Ishikawa (cell line): ENCODE measurements at regions not wholly inside any gene's neighbourhood (a gene's known extent, or its start where the extent isn't known, plus 50 kb on each side); places are given as distances from the start of the nearest gene placed in this dataset.

Experiments used
- CEBPB ChIP-seq: IDR thresholded peaks from 2 replicates; pipeline ENCODE4 v1.6.1; 2012
- CREB1 ChIP-seq: IDR thresholded peaks from 2 replicates; pipeline ENCODE4 v1.6.1; 2012; ENCODE audit warnings: low read depth
- EGR1 ChIP-seq: IDR thresholded peaks from 2 replicates; pipeline ENCODE4 v1.6.1; 2012
- EP300 ChIP-seq: IDR thresholded peaks from 2 replicates; pipeline ENCODE4 v1.6.1; 2012; ENCODE audit warnings: borderline replicate concordance
- FOXM1 ChIP-seq: IDR thresholded peaks from 2 replicates; pipeline ENCODE4 v1.6.1; 2012; ENCODE audit warnings: low read depth, borderline replicate concordance
- NFIC ChIP-seq: IDR thresholded peaks from 2 replicates; pipeline ENCODE4 v1.6.1; 2012
- RAD21 ChIP-seq: IDR thresholded peaks from 2 replicates; pipeline ENCODE4 v1.6.1; 2012; ENCODE audit warnings: low read depth
- TAF1 ChIP-seq: IDR thresholded peaks from 2 replicates; pipeline ENCODE4 v1.6.1; 2012; ENCODE audit warnings: low read depth, mild to moderate bottlenecking
- TCF12 ChIP-seq: IDR thresholded peaks from 2 replicates; pipeline ENCODE4 v1.6.1; 2012; ENCODE audit warnings: low read depth
- TEAD4 ChIP-seq: IDR thresholded peaks from 2 replicates; pipeline ENCODE4 v1.6.1; 2012
- YY1 ChIP-seq: IDR thresholded peaks from 2 replicates; pipeline ENCODE4 v1.6.1; 2012; ENCODE audit warnings: low read depth
- ZBTB7A ChIP-seq: IDR thresholded peaks from 2 replicates; pipeline ENCODE4 v1.6.1; 2012; ENCODE audit warnings: low read depth
- TF ChIP-seq, protein P1 (sequence below): IDR thresholded peaks from 2 replicates; pipeline ENCODE4 v1.6.1; 2012
- TF ChIP-seq, protein P2 (sequence below): IDR thresholded peaks from 2 replicates; pipeline ENCODE4 v1.6.1; 2012
- TF ChIP-seq, protein P3 (sequence below): IDR thresholded peaks from 2 replicates; pipeline ENCODE4 v1.6.1; 2012; ENCODE audit warnings: low read depth, mild to moderate bottlenecking

GRCh38 chr18:73093687-73094250 lies 226.0 kb upstream of the NETO1 start:
- TF ChIP-seq, protein P1, sequence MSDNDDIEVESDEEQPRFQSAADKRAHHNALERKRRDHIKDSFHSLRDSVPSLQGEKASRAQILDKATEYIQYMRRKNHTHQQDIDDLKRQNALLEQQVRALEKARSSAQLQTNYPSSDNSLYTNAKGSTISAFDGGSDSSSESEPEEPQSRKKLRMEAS, result no peak
- TF ChIP-seq ZBTB7A (no peak), TEAD4 (no peak), CREB1 (no peak), RAD21 (no peak), EP300 (no peak), TAF1 (no peak), TCF12 (no peak), CEBPB (no peak), YY1 (no peak)
- TF ChIP-seq, protein P2, sequence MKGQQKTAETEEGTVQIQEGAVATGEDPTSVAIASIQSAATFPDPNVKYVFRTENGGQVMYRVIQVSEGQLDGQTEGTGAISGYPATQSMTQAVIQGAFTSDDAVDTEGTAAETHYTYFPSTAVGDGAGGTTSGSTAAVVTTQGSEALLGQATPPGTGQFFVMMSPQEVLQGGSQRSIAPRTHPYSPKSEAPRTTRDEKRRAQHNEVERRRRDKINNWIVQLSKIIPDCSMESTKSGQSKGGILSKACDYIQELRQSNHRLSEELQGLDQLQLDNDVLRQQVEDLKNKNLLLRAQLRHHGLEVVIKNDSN, result no peak

DNA sequence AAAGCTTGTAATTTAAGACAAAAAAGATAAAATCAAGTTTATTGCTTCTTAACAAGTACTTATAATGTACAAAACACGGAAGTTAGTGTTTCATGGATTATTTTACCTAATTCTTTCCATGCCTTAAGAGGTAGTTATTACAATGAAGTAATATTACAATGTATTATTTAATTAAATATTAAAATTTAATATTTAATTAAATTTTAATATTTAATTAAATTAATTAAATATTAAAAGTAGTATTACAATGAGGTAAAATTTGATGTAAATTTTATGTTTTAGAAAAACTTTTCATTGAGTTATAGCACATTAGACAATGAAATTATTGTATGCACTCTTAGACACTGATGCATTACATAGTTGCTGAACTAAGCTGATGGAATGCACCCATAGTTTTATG lies 220.7 kb upstream of the NETO1 start:
- TF ChIP-seq YY1 (no peak), NFIC (no peak), RAD21 (no peak), CEBPB (no peak), CREB1 (no peak), ZBTB7A (no peak), FOXM1 (no peak), EP300 (no peak), TAF1 (no peak), TEAD4 (no peak), EGR1 (no peak), TCF12 (no peak)
- TF ChIP-seq, protein P3, sequence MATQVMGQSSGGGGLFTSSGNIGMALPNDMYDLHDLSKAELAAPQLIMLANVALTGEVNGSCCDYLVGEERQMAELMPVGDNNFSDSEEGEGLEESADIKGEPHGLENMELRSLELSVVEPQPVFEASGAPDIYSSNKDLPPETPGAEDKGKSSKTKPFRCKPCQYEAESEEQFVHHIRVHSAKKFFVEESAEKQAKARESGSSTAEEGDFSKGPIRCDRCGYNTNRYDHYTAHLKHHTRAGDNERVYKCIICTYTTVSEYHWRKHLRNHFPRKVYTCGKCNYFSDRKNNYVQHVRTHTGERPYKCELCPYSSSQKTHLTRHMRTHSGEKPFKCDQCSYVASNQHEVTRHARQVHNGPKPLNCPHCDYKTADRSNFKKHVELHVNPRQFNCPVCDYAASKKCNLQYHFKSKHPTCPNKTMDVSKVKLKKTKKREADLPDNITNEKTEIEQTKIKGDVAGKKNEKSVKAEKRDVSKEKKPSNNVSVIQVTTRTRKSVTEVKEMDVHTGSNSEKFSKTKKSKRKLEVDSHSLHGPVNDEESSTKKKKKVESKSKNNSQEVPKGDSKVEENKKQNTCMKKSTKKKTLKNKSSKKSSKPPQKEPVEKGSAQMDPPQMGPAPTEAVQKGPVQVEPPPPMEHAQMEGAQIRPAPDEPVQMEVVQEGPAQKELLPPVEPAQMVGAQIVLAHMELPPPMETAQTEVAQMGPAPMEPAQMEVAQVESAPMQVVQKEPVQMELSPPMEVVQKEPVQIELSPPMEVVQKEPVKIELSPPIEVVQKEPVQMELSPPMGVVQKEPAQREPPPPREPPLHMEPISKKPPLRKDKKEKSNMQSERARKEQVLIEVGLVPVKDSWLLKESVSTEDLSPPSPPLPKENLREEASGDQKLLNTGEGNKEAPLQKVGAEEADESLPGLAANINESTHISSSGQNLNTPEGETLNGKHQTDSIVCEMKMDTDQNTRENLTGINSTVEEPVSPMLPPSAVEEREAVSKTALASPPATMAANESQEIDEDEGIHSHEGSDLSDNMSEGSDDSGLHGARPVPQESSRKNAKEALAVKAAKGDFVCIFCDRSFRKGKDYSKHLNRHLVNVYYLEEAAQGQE, result no peak
- TF ChIP-seq, protein P1, result no peak
- TF ChIP-seq, protein P2, result no peak

DNA sequence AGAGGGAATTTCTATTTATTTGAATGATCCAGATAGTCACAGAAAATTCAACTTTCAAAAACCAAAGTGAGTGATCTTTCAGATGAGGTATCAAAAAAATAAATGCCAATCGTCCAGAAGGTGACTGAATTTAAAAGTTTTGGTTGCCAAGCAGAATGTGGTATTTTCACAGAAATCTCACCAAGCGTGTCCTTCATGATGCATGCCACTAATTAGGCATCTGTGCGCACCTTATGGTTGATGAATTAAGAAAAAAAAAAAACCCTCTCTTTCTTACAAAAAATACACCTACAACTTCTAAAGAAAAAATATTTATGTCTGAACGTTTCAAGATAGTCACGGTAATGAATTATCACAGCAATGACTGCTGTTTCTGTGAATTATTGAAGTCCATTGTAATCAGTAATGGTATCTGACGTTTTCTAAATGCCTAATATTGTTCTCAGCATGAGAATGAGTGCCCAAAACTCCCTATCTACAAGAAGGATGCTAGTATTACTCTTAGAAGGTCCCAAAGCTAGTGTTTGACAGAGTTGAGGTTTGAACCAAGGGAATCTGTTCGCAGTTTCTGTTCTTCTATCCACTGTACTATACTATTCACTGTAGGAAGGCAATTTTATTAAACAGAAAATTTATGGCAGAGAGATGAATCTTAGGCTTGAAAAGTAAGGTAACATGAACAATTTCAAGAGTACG lies 219.6 kb upstream of the NETO1 start:
- TF ChIP-seq NFIC (no peak), TEAD4 (no peak)

GRCh38 chr18:73079920-73080319 lies 212.1 kb upstream of the NETO1 start:
- TF ChIP-seq TAF1 (no peak), EGR1 (no peak), CREB1 (no peak), ZBTB7A (no peak), RAD21 (no peak), TCF12 (no peak), EP300 (no peak), TEAD4 (no peak), YY1 (no peak), NFIC (no peak), FOXM1 (no peak), CEBPB (no peak)
- TF ChIP-seq, protein P3, result no peak
- TF ChIP-seq, protein P1, result no peak
- TF ChIP-seq, protein P2, result no peak

- TF ChIP-seq, protein P3, result no peak
These were observed 193.0 kb upstream of the NETO1 start for GRCh38 chr18:73060666-73061288.
